Panc1 (cell line): ENCODE measurements at regions not wholly inside any gene's neighbourhood (a gene's known extent, or its start where the extent isn't known, plus 50 kb on each side); places are given as distances from the start of the nearest gene placed in this dataset.

Experiments
- ATAC-seq: fragments of 200-7000 bp; cut with Tn5 transposase; 2 replicates; pipeline ENCODE4 v1.9.1; 2020; ENCODE audit warnings: mild to moderate bottlenecking, moderate library complexity
- BruUV-seq: library from RNA; stranded (reverse); fragments of 400-500 nt; replicated peaks from 2 replicates; lab custom pipeline; 2021; lab: Mats Ljungman, UMichigan
- CTCF ChIA-PET: fragments of 300-600 bp; sonication (Branson Sonifier 250); formaldehyde crosslinking; loops from one replicate; lab custom pipeline; 2022; ENCODE audit warnings: antibody characterized with exemption; lab: Charles Lee
- POLR2A ChIA-PET: fragments of 300-600 bp; sonication (Branson Sonifier 250); formaldehyde crosslinking; loops from one replicate; lab custom pipeline; 2022; ENCODE audit warnings: antibody characterized with exemption; lab: Charles Lee
- DNase-seq: peaks from one replicate; pipeline ENCODE4 v3.0.0-alpha.2; 2010; ENCODE audit warnings: low read depth, low spot score
- H3K27ac ChIP-seq: 2 replicates; pipeline ENCODE4 v1.5.1; 2011; ENCODE audit warnings: mild to moderate bottlenecking, low read length, inconsistent platforms
- H3K27me3 ChIP-seq: fragments of 200-500 bp; sonication (Bioruptor generic); 2 replicates; pipeline ENCODE4 v1.6.0; 2014; ENCODE audit warnings: low read length, inconsistent platforms; ENCODE audit not compliant: control insufficient read depth, insufficient read depth
- H3K36me3 ChIP-seq: fragments of 200-500 bp; sonication (Bioruptor generic); 2 replicates; pipeline ENCODE4 v1.5.1; 2014; ENCODE audit warnings: inconsistent platforms, mild to moderate bottlenecking, low read length, moderate library complexity; ENCODE audit not compliant: control insufficient read depth, insufficient read depth
- H3K4me1 ChIP-seq: 2 replicates; pipeline ENCODE4 v1.5.1; 2011; ENCODE audit warnings: inconsistent platforms, mild to moderate bottlenecking, low read length, moderate library complexity; ENCODE audit not compliant: control insufficient read depth, insufficient read depth
- H3K4me3 ChIP-seq, 2 experiments: 2 replicates each; pipeline ENCODE4 v1.5.1; 2011 to 2012; ENCODE audit warnings: low read depth in 2 of 2, low read length in 2 of 2, mild to moderate bottlenecking in 2 of 2, inconsistent platforms in 1 of 2, moderate library complexity in 1 of 2
- H3K9me3 ChIP-seq: fragments of 200-500 bp; sonication (Bioruptor generic); 2 replicates; pipeline ENCODE4 v1.5.1; 2014; ENCODE audit warnings: low read depth, mild to moderate bottlenecking, inconsistent platforms, low read length, moderate library complexity; ENCODE audit not compliant: control insufficient read depth, insufficient read depth
- CTCF ChIP-seq: fragments of 450-650 bp; IDR thresholded peaks from 2 replicates; pipeline ENCODE4 v1.5.1; 2017; ENCODE audit warnings: mild to moderate bottlenecking
- POLR2AphosphoS5 ChIP-seq: IDR thresholded peaks from 2 replicates; pipeline ENCODE4 v1.6.1; 2012; ENCODE audit warnings: mild to moderate bottlenecking, low read depth, low read length, moderate library complexity
- REST ChIP-seq, 2 experiments: IDR thresholded peaks; 2 replicates each; pipeline ENCODE4 v1.6.1; 2011 to 2012; ENCODE audit warnings: low read depth in 2 of 2, control low read depth in 1 of 2, low read length in 1 of 2, mild to moderate bottlenecking in 1 of 2, moderate library complexity in 1 of 2; ENCODE audit not compliant: insufficient read depth in 1 of 2
- SIN3A ChIP-seq: IDR thresholded peaks from 2 replicates; pipeline ENCODE4 v1.6.1; 2012; ENCODE audit warnings: low read depth, mild to moderate bottlenecking, low read length, moderate library complexity, borderline replicate concordance; ENCODE audit not compliant: insufficient read depth
- TCF7L2 ChIP-seq: IDR thresholded peaks from 2 replicates; pipeline ENCODE4 v1.6.1; 2011; ENCODE audit warnings: mild to moderate bottlenecking, low read depth, low read length, inconsistent platforms
- in situ Hi-C: cut with HindIII; loops from 2 replicates; pipeline ENCODE4 v1.10.0; 2016; ENCODE audit warnings: low sequenced_read_pairs, low pct_unique_long_range_greater_than_20kb
- intact Hi-C: fragments of 100-400 bp; cut with micrococcal nuclease; formaldehyde crosslinking; loops from one replicate; pipeline ENCODE4 v1.10.0; 2022; ENCODE audit not compliant: unreplicated experiment

- H3K27ac ChIP-seq: no peak overlapping the region
- no peaks in the 10 kb centered on the region for H3K9me3 ChIP-seq
- H3K4me1 ChIP-seq: no peaks in the 10 kb centered on the region
- TF ChIP-seq POLR2AphosphoS5 (no peak), CTCF (no peak), SIN3A (no peak), REST (IDR thresholded peaks at IDR 0.05; ENCODE audit: insufficient read depth in 1 of 2, low read depth in 2 of 2, low read length in 1 of 2) (no peak), TCF7L2 (no peak)
- ChIA-PET CTCF (no interaction called here), POLR2A (no interaction called here)
- in situ Hi-C loops: no loop called here
- DNase-seq (no peak), ATAC-seq (no peak)
- intact Hi-C loops: no loop called here
- no peaks in the 10 kb centered on the region for H3K27me3 ChIP-seq
- no peaks in the 10 kb centered on the region for H3K36me3 ChIP-seq
- no peak overlapping the region for H3K4me3 ChIP-seq
- no TSS peak for BruUV-seq
Measured at GRCh38 chr3:106086636-106087035, 217.8 kb upstream of the CBLB start.

GRCh38 chr3:106088304-106088703 lies 219.5 kb upstream of the CBLB start:
- ChIA-PET POLR2A (no interaction called here), CTCF (no interaction called here)
- H3K4me1 ChIP-seq: no peaks in the 10 kb centered on the region
- no peak overlapping the region for H3K4me3 ChIP-seq
- H3K27ac ChIP-seq: no peak overlapping the region
- intact Hi-C loops: no loop called here
- no peak for TF ChIP-seq POLR2AphosphoS5
- no peak for TF ChIP-seq TCF7L2
- no peak for TF ChIP-seq CTCF
- no peak for TF ChIP-seq REST (IDR thresholded peaks at IDR 0.05; ENCODE audit: insufficient read depth in 1 of 2, low read depth in 2 of 2, low read length in 1 of 2)
- TF ChIP-seq SIN3A: no peak
- in situ Hi-C loops: no loop called here
- no peaks in the 10 kb centered on the region for H3K36me3 ChIP-seq
- ATAC-seq (no peak), DNase-seq (no peak)
- H3K27me3 ChIP-seq: no peaks in the 10 kb centered on the region
- BruUV-seq: no TSS peak
- H3K9me3 ChIP-seq: no peaks in the 10 kb centered on the region
